Prostate gland (tissue), 2 donors: ENCODE measurements at regions not wholly inside any gene's neighbourhood (a gene's known extent, or its start where the extent isn't known, plus 50 kb on each side); places are given as distances from the start of the nearest gene placed in this dataset.

Experiments
- DNase-seq: peaks from one replicate; pipeline ENCODE4 v3.0.0-alpha.2; 2019; ENCODE audit warnings: low spot score
- H3K27ac ChIP-seq, 2 donors: fragments of 200-600 bp; sonication (generic); 2 replicates each; pipeline ENCODE4 v1.5.1; 2017 to 2019
- H3K27me3 ChIP-seq: fragments of 200-600 bp; sonication (generic); replicated peaks from 2 replicates; pipeline ENCODE4 v1.5.1; 2019; ENCODE audit not compliant: insufficient read depth
- H3K36me3 ChIP-seq, 2 donors: fragments of 200-600 bp; sonication (generic); 1 replicate in 1 of 2; 2 replicates in 1 of 2; pipeline versions ENCODE4 v1.5.1 to v1.8.1; 2017 to 2019
- H3K4me1 ChIP-seq: fragments of 200-600 bp; sonication (generic); replicated peaks from 2 replicates; pipeline ENCODE4 v1.5.1; 2019
- H3K4me3 ChIP-seq, 2 donors: fragments of 200-600 bp; sonication (generic); 2 replicates each; pipeline ENCODE4 v1.5.1; 2017 to 2019
- H3K9me3 ChIP-seq: fragments of 200-600 bp; sonication (generic); 2 replicates; pipeline ENCODE4 v1.5.1; 2017
- CTCF ChIP-seq, 4 experiments: fragments of 200-600 bp in 2 of 4; fragments of 450-650 bp in 2 of 4; sonication (generic) in 2 of 4; IDR thresholded peaks; 1 replicate in 3 of 4; 2 replicates in 1 of 4; pipeline ENCODE4 v1.5.1; 2016 to 2019; ENCODE audit warnings: antibody characterized with exemption in 4 of 4, mild to moderate bottlenecking in 2 of 4, moderate library complexity in 2 of 4
- POLR2A ChIP-seq: fragments of 450-650 bp; IDR thresholded peaks from one replicate; pipeline ENCODE4 v1.6.1; 2016; ENCODE audit warnings: antibody characterized with exemption, mild to moderate bottlenecking
- POLR2AphosphoS5 ChIP-seq: sonication (generic); formaldehyde crosslinking; IDR thresholded peaks from one replicate; pipeline ENCODE4 v1.6.1; 2017; ENCODE audit warnings: antibody characterized with exemption
- WGBS: methylation state at CpG from one replicate; pipeline ENCODE4 v1.1.5; 2018; 5-methylcytosine and 5-hydroxymethylcytosine counted together
- intact Hi-C: fragments of 100-400 bp; cut with DNase I; formaldehyde crosslinking; loops from one replicate; pipeline ENCODE4 v1.14.2; 2022

- whole genome bisulfite sequencing = 100% methylated on average over 3 of the region's 3 CpGs
- no peak for DNase-seq
- Histone ChIP-seq H3K27ac (no peak overlapping the region), H3K4me3 (no peak overlapping the region), H3K4me1 (no peaks in the 10 kb centered on the region), H3K9me3 (no peaks in the 10 kb centered on the region), H3K27me3 (no peaks in the 10 kb centered on the region), H3K36me3 (no peaks in the 10 kb centered on the region)
- TF ChIP-seq POLR2AphosphoS5 = no peak
- no peak for TF ChIP-seq POLR2A
- intact Hi-C loops = no loop called here
Measured at GRCh38 chr6:14322841-14323240, 205.3 kb downstream of the CD83 start.

- no peaks in the 10 kb centered on the region for H3K9me3 ChIP-seq
- H3K4me3 ChIP-seq = no peak overlapping the region
- DNase-seq = no peak
- no peak overlapping the region for H3K27ac ChIP-seq
- TF ChIP-seq POLR2A = no peak
- no peak for TF ChIP-seq CTCF (IDR thresholded peaks at IDR 0.05)
- no peak for TF ChIP-seq POLR2AphosphoS5
- WGBS = 95% methylated on average over 2 of the region's 2 CpGs
- H3K4me1 ChIP-seq = no peaks in the 10 kb centered on the region
- no peaks in the 10 kb centered on the region for H3K27me3 ChIP-seq
- no peaks in the 10 kb centered on the region for H3K36me3 ChIP-seq
- intact Hi-C loops = no loop called here
Measured at GRCh38 chr6:14326774-14327173, 209.2 kb downstream of the CD83 start.

- Histone ChIP-seq H3K4me1 (no peaks in the 10 kb centered on the region), H3K27me3 (no peaks in the 10 kb centered on the region), H3K9me3 (no peaks in the 10 kb centered on the region), H3K36me3 (no peaks in the 10 kb centered on the region), H3K4me3 (no peak overlapping the region), H3K27ac (no peak overlapping the region)
- intact Hi-C loops = no loop called here
- TF ChIP-seq POLR2AphosphoS5 (no peak), POLR2A (no peak), CTCF (IDR thresholded peaks at IDR 0.05) (no peak)
- 93% methylated on average over 9 of the region's 9 CpGs for WGBS
- no peak for DNase-seq
Measured at GRCh38 chr6:14328163-14328562, 210.6 kb downstream of the CD83 start.

- intact Hi-C loops = no loop called here
- no peaks in the 10 kb centered on the region for H3K4me1 ChIP-seq
- DNase-seq = no peak
- TF ChIP-seq POLR2A = no peak
- H3K9me3 ChIP-seq = no peaks in the 10 kb centered on the region
- H3K27ac ChIP-seq = no peak overlapping the region
- no peak overlapping the region for H3K4me3 ChIP-seq
- H3K36me3 ChIP-seq = no peaks in the 10 kb centered on the region
- H3K27me3 ChIP-seq = no peaks in the 10 kb centered on the region
- WGBS = 74% methylated on average over 5 of the region's 5 CpGs
Measured at GRCh38 chr6:14333556-14334305, 216.2 kb downstream of the CD83 start.

GRCh38 chr6:14335071-14335470 lies 217.5 kb downstream of the CD83 start:
- Histone ChIP-seq H3K9me3 (no peaks in the 10 kb centered on the region), H3K27ac (no peak overlapping the region), H3K4me1 (no peaks in the 10 kb centered on the region), H3K4me3 (no peak overlapping the region), H3K36me3 (no peaks in the 10 kb centered on the region), H3K27me3 (no peaks in the 10 kb centered on the region)
- DNase-seq = no peak
- no peak for TF ChIP-seq POLR2AphosphoS5
- TF ChIP-seq POLR2A = no peak
- no peak for TF ChIP-seq CTCF (IDR thresholded peaks at IDR 0.05)
- intact Hi-C loops = no loop called here
- WGBS = 75% methylated on average over 2 of the region's 2 CpGs

- Histone ChIP-seq H3K36me3 (no peaks in the 10 kb centered on the region), H3K27ac (no peak overlapping the region), H3K4me1 (no peaks in the 10 kb centered on the region), H3K9me3 (no peaks in the 10 kb centered on the region), H3K4me3 (no peak overlapping the region), H3K27me3 (no peaks in the 10 kb centered on the region)
- no peak for DNase-seq
- intact Hi-C loops = no loop called here
- TF ChIP-seq POLR2A (no peak), CTCF (IDR thresholded peaks at IDR 0.05) (no peak), POLR2AphosphoS5 (no peak)
- WGBS = 96% methylated on average over 3 of the region's 3 CpGs
Measured at GRCh38 chr6:14337152-14337551, 219.6 kb downstream of the CD83 start.
